Osteoblast (primary cell): ENCODE measurements at regions not wholly inside any gene's neighbourhood (a gene's known extent, or its start where the extent isn't known, plus 50 kb on each side); places are given as distances from the start of the nearest gene placed in this dataset.

Experiments used
- DNase-seq: peaks from one replicate; pipeline ENCODE4 v3.0.0; 2011; ENCODE audit warnings: low spot score, mixed read lengths; ENCODE audit not compliant: insufficient read length; ENCODE audit errors: missing footprints
- H2AFZ ChIP-seq: 2 replicates; pipeline ENCODE4 v1.6.0; 2011; ENCODE audit warnings: mild to moderate bottlenecking, low read length
- H3K27ac ChIP-seq: 2 replicates; pipeline ENCODE4 v1.5.1; 2011; ENCODE audit warnings: mild to moderate bottlenecking, low read depth, low read length, moderate library complexity
- H3K27me3 ChIP-seq: 2 replicates; pipeline ENCODE4 v1.6.0; 2012; ENCODE audit warnings: mild to moderate bottlenecking, control low read depth, inconsistent platforms, low read length, moderate library complexity; ENCODE audit not compliant: insufficient read depth
- H3K36me3 ChIP-seq: 2 replicates; pipeline ENCODE4 v1.5.1; 2011; ENCODE audit warnings: mild to moderate bottlenecking, low read length, control low read depth, moderate library complexity; ENCODE audit not compliant: insufficient read depth
- H3K4me1 ChIP-seq: 2 replicates; pipeline ENCODE4 v1.5.1; 2011; ENCODE audit warnings: mild to moderate bottlenecking, low read length, control low read depth, moderate library complexity; ENCODE audit not compliant: insufficient read depth
- H3K4me2 ChIP-seq: 2 replicates; pipeline ENCODE4 v1.6.0; 2011; ENCODE audit warnings: mild to moderate bottlenecking, low read length; ENCODE audit not compliant: insufficient read depth
- H3K4me3 ChIP-seq: fragments of 200-600 bp; sonication (generic); 3 replicates; pipeline ENCODE4 v1.5.1; 2012; ENCODE audit warnings: mild to moderate bottlenecking, low read length, inconsistent platforms; ENCODE audit not compliant: insufficient read depth
- H3K79me2 ChIP-seq: 2 replicates; pipeline ENCODE4 v1.6.0; 2012; ENCODE audit warnings: mild to moderate bottlenecking, low read length, control low read depth, inconsistent platforms; ENCODE audit not compliant: insufficient read depth
- H3K9me3 ChIP-seq: 2 replicates; pipeline ENCODE4 v1.5.1; 2011; ENCODE audit warnings: low read depth, low read length, control low read depth
- H4K20me1 ChIP-seq: 2 replicates; pipeline ENCODE4 v1.6.0; 2012; ENCODE audit warnings: mild to moderate bottlenecking, low read length, control low read depth; ENCODE audit not compliant: insufficient read depth
- CTCF ChIP-seq: IDR thresholded peaks from 2 replicates; pipeline ENCODE4 v1.5.1; 2011; ENCODE audit warnings: mild to moderate bottlenecking, low read depth, low read length, moderate library complexity; ENCODE audit errors: extremely low read depth

GRCh38 chr9:38129366-38129765, 60.3 kb upstream of the SHB start:
- Histone ChIP-seq H3K27me3 (peaks cover 56% of the 10 kb centered on the region), H3K36me3 (no peaks in the 10 kb centered on the region), H3K4me3 (no peak overlapping the region), H2AFZ (no peak overlapping the region), H4K20me1 (no peaks in the 10 kb centered on the region), H3K9me3 (no peaks in the 10 kb centered on the region), H3K4me1 (no peaks in the 10 kb centered on the region), H3K79me2 (no peaks in the 10 kb centered on the region), H3K27ac (no peak overlapping the region), H3K4me2 (no peak overlapping the region)
- DNase-seq = no peak
- no peak for TF ChIP-seq CTCF

- no peak overlapping the region for H2AFZ ChIP-seq
- no peaks in the 10 kb centered on the region for H3K9me3 ChIP-seq
- no peak for TF ChIP-seq CTCF
- no peaks in the 10 kb centered on the region for H4K20me1 ChIP-seq
- H3K4me2 ChIP-seq = no peak overlapping the region
- H3K4me3 ChIP-seq = no peak overlapping the region
- H3K36me3 ChIP-seq = no peaks in the 10 kb centered on the region
- H3K4me1 ChIP-seq = no peaks in the 10 kb centered on the region
- DNase-seq = no peak
- H3K79me2 ChIP-seq = no peaks in the 10 kb centered on the region
- no peak overlapping the region for H3K27ac ChIP-seq
- H3K27me3 ChIP-seq = peaks cover 55% of the 10 kb centered on the region
Measured at GRCh38 chr9:38128752-38129270, 59.8 kb upstream of the SHB start.

- Histone ChIP-seq H3K9me3 (no peaks in the 10 kb centered on the region), H3K36me3 (no peaks in the 10 kb centered on the region), H2AFZ (no peak overlapping the region), H3K4me3 (no peak overlapping the region), H3K27me3 (peaks cover 49% of the 10 kb centered on the region), H3K4me2 (no peak overlapping the region), H3K79me2 (no peaks in the 10 kb centered on the region), H3K4me1 (no peaks in the 10 kb centered on the region), H3K27ac (no peak overlapping the region), H4K20me1 (no peaks in the 10 kb centered on the region)
- no peak for DNase-seq
- no peak for TF ChIP-seq CTCF
Measured at GRCh38 chr9:38127271-38127839, 58.3 kb upstream of the SHB start.

GRCh38 chr9:38126730-38127129, 57.7 kb upstream of the SHB start:
- Histone ChIP-seq H3K27ac (no peak overlapping the region), H3K79me2 (no peaks in the 10 kb centered on the region), H3K4me1 (no peaks in the 10 kb centered on the region), H3K27me3 (peaks cover 52% of the 10 kb centered on the region), H4K20me1 (no peaks in the 10 kb centered on the region), H3K9me3 (no peaks in the 10 kb centered on the region), H2AFZ (no peak overlapping the region), H3K36me3 (no peaks in the 10 kb centered on the region), H3K4me3 (no peak overlapping the region), H3K4me2 (no peak overlapping the region)
- no peak for DNase-seq
- TF ChIP-seq CTCF = no peak
